ENCODE measurements at regions not wholly inside any gene's neighbourhood (a gene's known extent, or its start where the extent isn't known, plus 50 kb on each side); places are given as distances from the start of the nearest gene placed in this dataset.

DNA sequence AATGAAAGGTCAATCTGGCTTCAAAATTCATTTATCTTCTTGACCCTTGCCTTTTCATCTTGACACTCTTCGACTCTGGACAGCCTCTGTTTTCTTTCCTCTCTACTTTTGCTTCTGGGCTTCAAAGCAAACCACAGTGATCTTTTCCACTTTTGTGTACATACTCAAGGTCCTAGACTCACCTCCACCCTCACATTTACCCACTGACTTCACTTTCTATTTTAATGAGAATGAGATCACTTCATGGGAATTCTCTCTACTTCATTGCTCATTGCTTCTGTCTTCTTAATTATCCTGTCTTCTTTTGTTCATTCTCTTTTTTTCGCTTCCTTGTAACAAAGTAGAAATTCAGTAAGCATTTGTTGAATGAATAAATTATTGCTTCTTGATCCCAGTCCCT, 330.1 kb upstream of the HAND2 start:
- Histone ChIP-seq H2AFZ (ENCODE audit: low read depth, low read length, poor library complexity, severe bottlenecking) (no peak overlapping the region), H3K4me2 (ENCODE audit: low read length) (no peak overlapping the region), H3K9me2 (ENCODE audit: insufficient read depth) (no peaks in the 10 kb centered on the region), H3K79me2 (ENCODE audit: insufficient read depth, low read length) (no peaks in the 10 kb centered on the region), H3K27ac (ENCODE audit: low read depth, low read length) (no peak overlapping the region), H3K9me3 (ENCODE audit: control insufficient read depth in 1 of 2, insufficient read depth in 1 of 2, low read depth in 1 of 2, low read length in 2 of 2) (no peaks in the 10 kb centered on the region), H4K20me1 (ENCODE audit: insufficient read depth) (no peaks in the 10 kb centered on the region), H3K36me3 (ENCODE audit: control insufficient read depth in 1 of 2, insufficient read depth in 2 of 2, low read length in 2 of 2) (no peaks in the 10 kb centered on the region), H3K9ac (ENCODE audit: low read length) (no peak overlapping the region), H3K4me3 (replicated peaks in 1 of 2; ENCODE audit: low read depth in 1 of 2, low read length in 2 of 2) (no peak overlapping the region), H3K4me1 (ENCODE audit: control insufficient read depth in 1 of 2, insufficient read depth in 2 of 2, low read length in 2 of 2) (no peaks in the 10 kb centered on the region), H3K27me3 (ENCODE audit: insufficient read depth, low read length) (0 out of 2 replicates have a peak, but pooled peaks cover 4% of the 10 kb centered on the region)
- no peak for ATAC-seq
- BruUV-seq (replicated peaks): no TSS peak
- DNase-seq (ENCODE audit: low read depth, low spot score): no peak
- TF ChIP-seq, protein P1, sequence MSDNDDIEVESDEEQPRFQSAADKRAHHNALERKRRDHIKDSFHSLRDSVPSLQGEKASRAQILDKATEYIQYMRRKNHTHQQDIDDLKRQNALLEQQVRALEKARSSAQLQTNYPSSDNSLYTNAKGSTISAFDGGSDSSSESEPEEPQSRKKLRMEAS (IDR thresholded peaks at IDR 0.05): no peak
- TF ChIP-seq ELF1 (IDR thresholded peaks at IDR 0.05; ENCODE audit: borderline replicate concordance, low read depth): no peak
- TF ChIP-seq POLR2A (IDR thresholded peaks at IDR 0.05; ENCODE audit: borderline replicate concordance, extremely low read depth, insufficient read depth, insufficient read length): no peak
- RAD21 ChIA-PET (ENCODE audit: low non-redundant PET in 1 of 2, low total read pairs in 2 of 2, uncharacterized antibody in 2 of 2, unreplicated experiment in 2 of 2): no interaction called here
- POLR2A ChIA-PET: no interaction called here
- intact Hi-C loops (cut with micrococcal nuclease): no loop called here
- CTCF ChIA-PET: no interaction called here

DNA sequence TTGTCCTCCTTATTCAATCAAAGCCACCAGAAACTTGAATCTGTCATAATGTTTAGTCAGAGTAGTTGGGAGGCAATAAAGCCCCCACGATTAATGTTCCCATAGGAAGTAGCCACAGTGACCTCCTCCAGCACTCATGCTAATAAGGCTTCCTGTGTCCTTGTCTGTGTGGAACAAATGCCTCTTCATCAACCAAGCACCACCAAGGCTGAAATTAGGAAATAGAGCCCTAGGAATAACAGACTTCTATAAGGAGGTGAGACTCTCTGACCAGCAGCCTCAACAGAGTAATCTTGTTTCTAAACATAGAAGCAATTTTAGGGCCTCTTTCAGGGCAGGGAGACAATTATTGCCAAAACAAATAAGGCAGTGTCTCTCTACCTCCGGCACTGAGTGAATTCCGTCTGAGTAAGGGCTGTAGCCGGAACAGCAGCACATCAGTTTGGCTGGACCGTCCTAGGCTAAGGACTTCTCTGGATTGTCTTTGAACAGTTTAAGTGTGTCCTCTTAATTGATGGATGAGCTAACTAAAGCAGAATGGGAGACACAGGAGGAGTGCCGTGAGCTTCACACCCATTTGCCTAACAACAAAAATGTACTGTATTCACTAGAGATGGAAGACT, 329.2 kb upstream of the HAND2 start:
- CTCF ChIA-PET: no interaction called here
- Histone ChIP-seq H2AFZ (ENCODE audit: low read depth, low read length, poor library complexity, severe bottlenecking) (no peak overlapping the region), H3K4me1 (ENCODE audit: control insufficient read depth in 1 of 2, insufficient read depth in 2 of 2, low read length in 2 of 2) (no peaks in the 10 kb centered on the region), H3K9ac (ENCODE audit: low read length) (no peak overlapping the region), H3K4me3 (replicated peaks in 1 of 2; ENCODE audit: low read depth in 1 of 2, low read length in 2 of 2) (no peak overlapping the region), H3K36me3 (ENCODE audit: control insufficient read depth in 1 of 2, insufficient read depth in 2 of 2, low read length in 2 of 2) (no peaks in the 10 kb centered on the region), H4K20me1 (ENCODE audit: insufficient read depth) (no peaks in the 10 kb centered on the region), H3K79me2 (ENCODE audit: insufficient read depth, low read length) (no peaks in the 10 kb centered on the region), H3K27me3 (ENCODE audit: insufficient read depth, low read length) (0 out of 2 replicates have a peak, but pooled peaks cover 4% of the 10 kb centered on the region), H3K27ac (ENCODE audit: low read depth, low read length) (no peak overlapping the region), H3K4me2 (ENCODE audit: low read length) (no peak overlapping the region), H3K9me3 (ENCODE audit: control insufficient read depth in 1 of 2, insufficient read depth in 1 of 2, low read depth in 1 of 2, low read length in 2 of 2) (no peaks in the 10 kb centered on the region), H3K9me2 (ENCODE audit: insufficient read depth) (no peaks in the 10 kb centered on the region)
- ATAC-seq: no peak
- intact Hi-C loops (cut with micrococcal nuclease): no loop called here
- RAD21 ChIA-PET (ENCODE audit: low non-redundant PET in 1 of 2, low total read pairs in 2 of 2, uncharacterized antibody in 2 of 2, unreplicated experiment in 2 of 2): no interaction called here
- no peak for DNase-seq (ENCODE audit: low read depth, low spot score)
- no TSS peak for BruUV-seq (replicated peaks)
- POLR2A ChIA-PET: no interaction called here
- TF ChIP-seq, protein P2, sequence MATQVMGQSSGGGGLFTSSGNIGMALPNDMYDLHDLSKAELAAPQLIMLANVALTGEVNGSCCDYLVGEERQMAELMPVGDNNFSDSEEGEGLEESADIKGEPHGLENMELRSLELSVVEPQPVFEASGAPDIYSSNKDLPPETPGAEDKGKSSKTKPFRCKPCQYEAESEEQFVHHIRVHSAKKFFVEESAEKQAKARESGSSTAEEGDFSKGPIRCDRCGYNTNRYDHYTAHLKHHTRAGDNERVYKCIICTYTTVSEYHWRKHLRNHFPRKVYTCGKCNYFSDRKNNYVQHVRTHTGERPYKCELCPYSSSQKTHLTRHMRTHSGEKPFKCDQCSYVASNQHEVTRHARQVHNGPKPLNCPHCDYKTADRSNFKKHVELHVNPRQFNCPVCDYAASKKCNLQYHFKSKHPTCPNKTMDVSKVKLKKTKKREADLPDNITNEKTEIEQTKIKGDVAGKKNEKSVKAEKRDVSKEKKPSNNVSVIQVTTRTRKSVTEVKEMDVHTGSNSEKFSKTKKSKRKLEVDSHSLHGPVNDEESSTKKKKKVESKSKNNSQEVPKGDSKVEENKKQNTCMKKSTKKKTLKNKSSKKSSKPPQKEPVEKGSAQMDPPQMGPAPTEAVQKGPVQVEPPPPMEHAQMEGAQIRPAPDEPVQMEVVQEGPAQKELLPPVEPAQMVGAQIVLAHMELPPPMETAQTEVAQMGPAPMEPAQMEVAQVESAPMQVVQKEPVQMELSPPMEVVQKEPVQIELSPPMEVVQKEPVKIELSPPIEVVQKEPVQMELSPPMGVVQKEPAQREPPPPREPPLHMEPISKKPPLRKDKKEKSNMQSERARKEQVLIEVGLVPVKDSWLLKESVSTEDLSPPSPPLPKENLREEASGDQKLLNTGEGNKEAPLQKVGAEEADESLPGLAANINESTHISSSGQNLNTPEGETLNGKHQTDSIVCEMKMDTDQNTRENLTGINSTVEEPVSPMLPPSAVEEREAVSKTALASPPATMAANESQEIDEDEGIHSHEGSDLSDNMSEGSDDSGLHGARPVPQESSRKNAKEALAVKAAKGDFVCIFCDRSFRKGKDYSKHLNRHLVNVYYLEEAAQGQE (IDR thresholded peaks at IDR 0.05; ENCODE audit: low read depth): no peak
- TF ChIP-seq CBX3 (IDR thresholded peaks at IDR 0.05; ENCODE audit: low read depth) (no peak), POLR2A (IDR thresholded peaks at IDR 0.05; ENCODE audit: borderline replicate concordance, extremely low read depth, insufficient read depth, insufficient read length) (no peak), RAD21 (IDR thresholded peaks at IDR 0.05; ENCODE audit: low read depth) (no peak), SP1 (IDR thresholded peaks at IDR 0.05; ENCODE audit: low read depth) (no peak), FOSL1 (IDR thresholded peaks at IDR 0.05; ENCODE audit: low read depth) (no peak), ZFX (IDR thresholded peaks at IDR 0.05) (no peak)
- TF ChIP-seq, protein P3, sequence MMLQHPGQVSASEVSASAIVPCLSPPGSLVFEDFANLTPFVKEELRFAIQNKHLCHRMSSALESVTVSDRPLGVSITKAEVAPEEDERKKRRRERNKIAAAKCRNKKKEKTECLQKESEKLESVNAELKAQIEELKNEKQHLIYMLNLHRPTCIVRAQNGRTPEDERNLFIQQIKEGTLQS (IDR thresholded peaks at IDR 0.05): no peak
- TF ChIP-seq, protein P4, sequence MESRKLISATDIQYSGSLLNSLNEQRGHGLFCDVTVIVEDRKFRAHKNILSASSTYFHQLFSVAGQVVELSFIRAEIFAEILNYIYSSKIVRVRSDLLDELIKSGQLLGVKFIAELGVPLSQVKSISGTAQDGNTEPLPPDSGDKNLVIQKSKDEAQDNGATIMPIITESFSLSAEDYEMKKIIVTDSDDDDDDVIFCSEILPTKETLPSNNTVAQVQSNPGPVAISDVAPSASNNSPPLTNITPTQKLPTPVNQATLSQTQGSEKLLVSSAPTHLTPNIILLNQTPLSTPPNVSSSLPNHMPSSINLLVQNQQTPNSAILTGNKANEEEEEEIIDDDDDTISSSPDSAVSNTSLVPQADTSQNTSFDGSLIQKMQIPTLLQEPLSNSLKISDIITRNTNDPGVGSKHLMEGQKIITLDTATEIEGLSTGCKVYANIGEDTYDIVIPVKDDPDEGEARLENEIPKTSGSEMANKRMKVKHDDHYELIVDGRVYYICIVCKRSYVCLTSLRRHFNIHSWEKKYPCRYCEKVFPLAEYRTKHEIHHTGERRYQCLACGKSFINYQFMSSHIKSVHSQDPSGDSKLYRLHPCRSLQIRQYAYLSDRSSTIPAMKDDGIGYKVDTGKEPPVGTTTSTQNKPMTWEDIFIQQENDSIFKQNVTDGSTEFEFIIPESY (IDR thresholded peaks at IDR 0.05; ENCODE audit: extremely low read depth, insufficient replicate concordance, low read length): no peak
